GM12878 (cell line): ENCODE measurements at regions not wholly inside any gene's neighbourhood (a gene's known extent, or its start where the extent isn't known, plus 50 kb on each side); places are given as distances from the start of the nearest gene placed in this dataset.

Experiments
- ATAC-seq: fragments of 200-7000 bp; cut with Tn5 transposase; 3 replicates; pipeline ENCODE4 v1.9.1; 2020; ENCODE audit warnings: mild to moderate bottlenecking, moderate library complexity
- BruUV-seq: library from RNA; stranded (reverse); fragments of 400-500 nt; replicated peaks from 2 replicates; lab custom pipeline; 2021; lab: Mats Ljungman, UMichigan
- CTCF ChIA-PET: fragments of 300-600 bp; sonication (Branson Sonifier 250); formaldehyde crosslinking; extraction: SDS; loops from one replicate; lab custom pipeline; 2021; ENCODE audit warnings: inconsistent platforms; lab: Yijun Ruan, JAX
- POLR2A ChIA-PET: fragments of 350-600 bp; formaldehyde crosslinking; extraction: SDS; loops from one replicate; lab custom pipeline; 2021; ENCODE audit warnings: inconsistent platforms; lab: Charles Lee
- RAD21 ChIA-PET: fragments of 300-600 bp; sonication (Branson Sonifier 250); formaldehyde crosslinking; loops from one replicate; lab custom pipeline; 2023; ENCODE audit warnings: antibody characterized with exemption; ENCODE audit not compliant: unreplicated experiment; lab: Charles Lee
- SMC1A ChIA-PET: fragments of 300-600 bp; sonication (Branson Sonifier 250); formaldehyde crosslinking; loops from one replicate; lab custom pipeline; 2023; ENCODE audit not compliant: unreplicated experiment, uncharacterized antibody; lab: Charles Lee
- DNase-seq: peaks from one replicate; pipeline ENCODE4 v3.0.0-alpha.2; 2011; ENCODE audit warnings: low read depth, low spot score
- FAIRE-seq: peaks from 3 replicates; lab custom pipeline; 2011; peaks lifted over from hg19 to GRCh38; lab: Jason Lieb, UNC
- H2AFZ ChIP-seq: 2 replicates; pipeline ENCODE4 v1.6.0; 2011; ENCODE audit warnings: low read depth, low read length, control low read depth; ENCODE audit not compliant: control insufficient read depth
- H3K27ac ChIP-seq: 2 replicates; pipeline ENCODE4 v1.5.1; 2011; ENCODE audit warnings: control low read depth; ENCODE audit not compliant: control insufficient read depth, insufficient read depth
- H3K27me3 ChIP-seq, 2 experiments: replicated peaks in 1 of 2; 2 replicates each; pipeline versions ENCODE4 v1.6.0 to v1.6.1; 2011; ENCODE audit warnings: low read length in 1 of 2; ENCODE audit not compliant: control insufficient read depth in 2 of 2, insufficient read depth in 2 of 2
- H3K36me3 ChIP-seq, 2 experiments: 2 replicates each; pipeline ENCODE4 v1.5.1; 2011; ENCODE audit warnings: low read length in 1 of 2; ENCODE audit not compliant: control insufficient read depth in 2 of 2, insufficient read depth in 2 of 2
- H3K4me1 ChIP-seq: 2 replicates; pipeline ENCODE4 v1.6.1; 2011; ENCODE audit warnings: mild to moderate bottlenecking, low read length, moderate library complexity, mixed read lengths; ENCODE audit not compliant: control insufficient read depth, insufficient read depth
- H3K4me2 ChIP-seq: 2 replicates; pipeline ENCODE4 v1.6.0; 2011; ENCODE audit warnings: control low read depth; ENCODE audit not compliant: control insufficient read depth, insufficient read depth
- H3K4me3 ChIP-seq: fragments of 200-600 bp; sonication (generic); 2 replicates; pipeline ENCODE4 v1.5.1; 2016
- H3K79me2 ChIP-seq: 2 replicates; pipeline ENCODE4 v1.6.0; 2011; ENCODE audit warnings: low read length; ENCODE audit not compliant: control insufficient read depth, insufficient read depth
- H3K9ac ChIP-seq: 2 replicates; pipeline ENCODE4 v1.8.0; 2011; ENCODE audit warnings: low read length, control low read depth, mixed read lengths; ENCODE audit not compliant: control insufficient read depth, insufficient read depth
- H3K9me3 ChIP-seq: replicated peaks from 3 replicates; pipeline ENCODE4 v1.5.1; 2011; ENCODE audit warnings: mild to moderate bottlenecking, low read length; ENCODE audit not compliant: control insufficient read depth, insufficient read depth
- H4K20me1 ChIP-seq: 2 replicates; pipeline ENCODE4 v1.6.0; 2011; ENCODE audit not compliant: control insufficient read depth, insufficient read depth
- ETV6 ChIP-seq, 2 experiments: fragments of 450-650 bp in 1 of 2; IDR thresholded peaks in 1 of 2; conservative IDR thresholded peaks in 1 of 2; 2 replicates each; pipeline ENCODE4 v1.6.1; 2014; ENCODE audit warnings: antibody characterized with exemption in 1 of 2, borderline replicate concordance in 1 of 2, low read depth in 1 of 2, mild to moderate bottlenecking in 1 of 2, moderate library complexity in 1 of 2
- FOS ChIP-seq: IDR thresholded peaks from 3 replicates; pipeline ENCODE4 v1.6.1; 2011; ENCODE audit warnings: borderline replicate concordance; ENCODE audit not compliant: insufficient read length; ENCODE audit errors: extremely low read depth
- NR2F1 ChIP-seq: fragments of 450-650 bp; conservative IDR thresholded peaks from 2 replicates; pipeline ENCODE4 v1.6.1; 2017; ENCODE audit warnings: mild to moderate bottlenecking
- PAX5 ChIP-seq: IDR thresholded peaks from 2 replicates; pipeline ENCODE4 v1.6.1; 2011; ENCODE audit warnings: low read depth, low read length, borderline replicate concordance
- RBBP5 ChIP-seq: fragments of 200-600 bp; sonication (generic); conservative IDR thresholded peaks from 2 replicates; pipeline ENCODE4 v1.6.1; 2016
- RFX5 ChIP-seq: IDR thresholded peaks from 2 replicates; pipeline ENCODE4 v1.6.1; 2011; ENCODE audit warnings: low read depth, low read length, improper control_type of control experiment
- SUPT20H ChIP-seq: IDR thresholded peaks from 2 replicates; pipeline ENCODE4 v1.6.1; 2011; ENCODE audit warnings: low read depth, mild to moderate bottlenecking, low read length, moderate library complexity, borderline replicate concordance; ENCODE audit not compliant: control insufficient read depth
- ZZZ3 ChIP-seq: IDR thresholded peaks from 2 replicates; pipeline ENCODE4 v1.6.1; 2011; ENCODE audit warnings: low read depth; ENCODE audit not compliant: control insufficient read depth, insufficient read length
- WGBS: methylation state at CpG from one replicate; pipeline ENCODE4 v1.1.6; 2016; ENCODE audit warnings: low lambda C conversion rate; ENCODE audit not compliant: insufficient replicate concordance, insufficient coverage; ENCODE audit errors: missing lambda C conversion rate; 5-methylcytosine and 5-hydroxymethylcytosine counted together
- in situ Hi-C: fragments of 300-500 bp; cut with MboI; formaldehyde crosslinking; loops from 9 replicates; pipeline ENCODE4 v1.14.3; 2018; ENCODE audit warnings: mixed read lengths
- intact Hi-C: fragments of 100-400 bp; cut with micrococcal nuclease; formaldehyde crosslinking; loops from one replicate; pipeline ENCODE4 v1.14.2; 2022; ENCODE audit not compliant: unreplicated experiment
- TF ChIP-seq, protein P1 (sequence below): fragments of 450-650 bp; IDR thresholded peaks from 2 replicates; pipeline ENCODE4 v1.6.1; 2017; ENCODE audit warnings: mild to moderate bottlenecking, moderate library complexity
- TF ChIP-seq, protein P2 (sequence below): IDR thresholded peaks from 2 replicates; pipeline ENCODE4 v1.6.1; 2012; ENCODE audit warnings: low read depth, low read length, improper control_type of control experiment
- TF ChIP-seq, protein P3 (sequence below): fragments of 450-650 bp; formaldehyde crosslinking; IDR thresholded peaks from 2 replicates; pipeline ENCODE4 v1.4.0; 2022; ENCODE audit warnings: mild to moderate bottlenecking, moderate library complexity
- TF ChIP-seq, protein P4 (sequence below): fragments of 450-650 bp; IDR thresholded peaks from 2 replicates; pipeline ENCODE4 v1.6.1; 2018; ENCODE audit warnings: mild to moderate bottlenecking, low read depth, moderate library complexity; ENCODE audit not compliant: partially characterized antibody

DNA sequence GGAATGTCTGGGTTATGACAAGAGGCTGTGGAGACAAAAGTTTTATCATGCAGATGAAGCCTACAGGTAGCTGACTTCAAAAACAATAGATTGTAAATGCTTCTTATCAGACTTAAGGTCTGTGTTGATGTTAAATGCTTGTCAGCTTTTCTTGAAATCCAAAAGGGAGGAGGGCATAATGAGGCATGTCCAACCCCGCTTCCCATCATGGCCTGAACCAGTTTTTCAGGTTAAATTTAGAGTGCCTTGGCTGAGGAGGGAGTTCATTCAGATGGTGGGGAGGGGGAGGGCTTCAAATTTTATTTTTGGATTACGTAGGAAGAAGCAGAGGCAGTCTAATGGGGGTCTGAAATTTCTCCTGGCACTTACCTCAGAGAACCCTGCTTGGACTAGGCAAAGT, 207.7 kb upstream of the HDX start:
- Histone ChIP-seq H3K36me3 (no peaks in the 10 kb centered on the region), H3K9me3 (no peaks in the 10 kb centered on the region), H3K79me2 (no peaks in the 10 kb centered on the region), H4K20me1 (no peaks in the 10 kb centered on the region), H3K4me2 (no peak overlapping the region), H3K4me1 (no peaks in the 10 kb centered on the region), H3K27ac (no peak overlapping the region), H3K9ac (no peak overlapping the region), H2AFZ (no peak overlapping the region), H3K27me3 (no peaks in the 10 kb centered on the region), H3K4me3 (no peak overlapping the region)
- FAIRE-seq (no peak), DNase-seq (no peak), ATAC-seq (no peak)
- POLR2A ChIA-PET: no interaction called here
- SMC1A ChIA-PET: no interaction called here
- intact Hi-C loops (no loop called here), in situ Hi-C loops (no loop called here)
- RAD21 ChIA-PET: no interaction called here
- CTCF ChIA-PET: no interaction called here
- 0% methylated on average over 2 of the region's 2 CpGs for WGBS
- no TSS peak for BruUV-seq
- TF ChIP-seq FOS (no peak), ETV6 (conservative IDR thresholded peaks at IDR 0.05 in 1 of 2, IDR thresholded peaks at IDR 0.05 in 1 of 2; ENCODE audit: borderline replicate concordance in 1 of 2, low read depth in 1 of 2) (no peak), SUPT20H (no peak), ZZZ3 (no peak), PAX5 (no peak), RFX5 (no peak), RBBP5 (no peak), NR2F1 (no peak)
- TF ChIP-seq, protein P1, sequence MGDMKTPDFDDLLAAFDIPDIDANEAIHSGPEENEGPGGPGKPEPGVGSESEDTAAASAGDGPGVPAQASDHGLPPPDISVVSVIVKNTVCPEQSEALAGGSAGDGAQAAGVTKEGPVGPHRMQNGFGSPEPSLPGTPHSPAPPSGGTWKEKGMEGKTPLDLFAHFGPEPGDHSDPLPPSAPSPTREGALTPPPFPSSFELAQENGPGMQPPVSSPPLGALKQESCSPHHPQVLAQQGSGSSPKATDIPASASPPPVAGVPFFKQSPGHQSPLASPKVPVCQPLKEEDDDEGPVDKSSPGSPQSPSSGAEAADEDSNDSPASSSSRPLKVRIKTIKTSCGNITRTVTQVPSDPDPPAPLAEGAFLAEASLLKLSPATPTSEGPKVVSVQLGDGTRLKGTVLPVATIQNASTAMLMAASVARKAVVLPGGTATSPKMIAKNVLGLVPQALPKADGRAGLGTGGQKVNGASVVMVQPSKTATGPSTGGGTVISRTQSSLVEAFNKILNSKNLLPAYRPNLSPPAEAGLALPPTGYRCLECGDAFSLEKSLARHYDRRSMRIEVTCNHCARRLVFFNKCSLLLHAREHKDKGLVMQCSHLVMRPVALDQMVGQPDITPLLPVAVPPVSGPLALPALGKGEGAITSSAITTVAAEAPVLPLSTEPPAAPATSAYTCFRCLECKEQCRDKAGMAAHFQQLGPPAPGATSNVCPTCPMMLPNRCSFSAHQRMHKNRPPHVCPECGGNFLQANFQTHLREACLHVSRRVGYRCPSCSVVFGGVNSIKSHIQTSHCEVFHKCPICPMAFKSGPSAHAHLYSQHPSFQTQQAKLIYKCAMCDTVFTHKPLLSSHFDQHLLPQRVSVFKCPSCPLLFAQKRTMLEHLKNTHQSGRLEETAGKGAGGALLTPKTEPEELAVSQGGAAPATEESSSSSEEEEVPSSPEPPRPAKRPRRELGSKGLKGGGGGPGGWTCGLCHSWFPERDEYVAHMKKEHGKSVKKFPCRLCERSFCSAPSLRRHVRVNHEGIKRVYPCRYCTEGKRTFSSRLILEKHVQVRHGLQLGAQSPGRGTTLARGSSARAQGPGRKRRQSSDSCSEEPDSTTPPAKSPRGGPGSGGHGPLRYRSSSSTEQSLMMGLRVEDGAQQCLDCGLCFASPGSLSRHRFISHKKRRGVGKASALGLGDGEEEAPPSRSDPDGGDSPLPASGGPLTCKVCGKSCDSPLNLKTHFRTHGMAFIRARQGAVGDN: no peak
- TF ChIP-seq, protein P2, sequence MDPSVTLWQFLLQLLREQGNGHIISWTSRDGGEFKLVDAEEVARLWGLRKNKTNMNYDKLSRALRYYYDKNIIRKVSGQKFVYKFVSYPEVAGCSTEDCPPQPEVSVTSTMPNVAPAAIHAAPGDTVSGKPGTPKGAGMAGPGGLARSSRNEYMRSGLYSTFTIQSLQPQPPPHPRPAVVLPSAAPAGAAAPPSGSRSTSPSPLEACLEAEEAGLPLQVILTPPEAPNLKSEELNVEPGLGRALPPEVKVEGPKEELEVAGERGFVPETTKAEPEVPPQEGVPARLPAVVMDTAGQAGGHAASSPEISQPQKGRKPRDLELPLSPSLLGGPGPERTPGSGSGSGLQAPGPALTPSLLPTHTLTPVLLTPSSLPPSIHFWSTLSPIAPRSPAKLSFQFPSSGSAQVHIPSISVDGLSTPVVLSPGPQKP: no peak
- TF ChIP-seq, protein P3, sequence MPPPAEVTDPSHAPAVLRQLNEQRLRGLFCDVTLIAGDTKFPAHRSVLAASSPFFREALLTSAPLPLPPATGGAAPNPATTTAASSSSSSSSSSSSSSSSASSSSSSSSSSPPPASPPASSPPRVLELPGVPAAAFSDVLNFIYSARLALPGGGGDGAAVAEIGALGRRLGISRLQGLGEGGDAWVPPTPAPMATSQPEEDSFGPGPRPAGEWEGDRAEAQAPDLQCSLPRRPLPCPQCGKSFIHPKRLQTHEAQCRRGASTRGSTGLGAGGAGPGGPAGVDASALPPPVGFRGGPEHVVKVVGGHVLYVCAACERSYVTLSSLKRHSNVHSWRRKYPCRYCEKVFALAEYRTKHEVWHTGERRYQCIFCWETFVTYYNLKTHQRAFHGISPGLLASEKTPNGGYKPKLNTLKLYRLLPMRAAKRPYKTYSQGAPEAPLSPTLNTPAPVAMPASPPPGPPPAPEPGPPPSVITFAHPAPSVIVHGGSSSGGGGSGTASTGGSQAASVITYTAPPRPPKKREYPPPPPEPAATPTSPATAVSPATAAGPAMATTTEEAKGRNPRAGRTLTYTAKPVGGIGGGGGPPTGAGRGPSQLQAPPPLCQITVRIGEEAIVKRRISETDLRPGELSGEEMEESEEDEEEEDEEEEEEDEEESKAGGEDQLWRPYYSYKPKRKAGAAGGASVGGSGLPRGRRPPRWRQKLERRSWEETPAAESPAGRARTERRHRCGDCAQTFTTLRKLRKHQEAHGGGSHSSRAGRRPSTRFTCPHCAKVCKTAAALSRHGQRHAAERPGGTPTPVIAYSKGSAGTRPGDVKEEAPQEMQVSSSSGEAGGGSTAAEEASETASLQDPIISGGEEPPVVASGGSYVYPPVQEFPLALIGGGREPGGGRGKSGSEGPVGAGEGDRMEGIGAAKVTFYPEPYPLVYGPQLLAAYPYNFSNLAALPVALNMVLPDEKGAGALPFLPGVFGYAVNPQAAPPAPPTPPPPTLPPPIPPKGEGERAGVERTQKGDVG (CRISPR knock-in tag): no peak
- TF ChIP-seq, protein P4, sequence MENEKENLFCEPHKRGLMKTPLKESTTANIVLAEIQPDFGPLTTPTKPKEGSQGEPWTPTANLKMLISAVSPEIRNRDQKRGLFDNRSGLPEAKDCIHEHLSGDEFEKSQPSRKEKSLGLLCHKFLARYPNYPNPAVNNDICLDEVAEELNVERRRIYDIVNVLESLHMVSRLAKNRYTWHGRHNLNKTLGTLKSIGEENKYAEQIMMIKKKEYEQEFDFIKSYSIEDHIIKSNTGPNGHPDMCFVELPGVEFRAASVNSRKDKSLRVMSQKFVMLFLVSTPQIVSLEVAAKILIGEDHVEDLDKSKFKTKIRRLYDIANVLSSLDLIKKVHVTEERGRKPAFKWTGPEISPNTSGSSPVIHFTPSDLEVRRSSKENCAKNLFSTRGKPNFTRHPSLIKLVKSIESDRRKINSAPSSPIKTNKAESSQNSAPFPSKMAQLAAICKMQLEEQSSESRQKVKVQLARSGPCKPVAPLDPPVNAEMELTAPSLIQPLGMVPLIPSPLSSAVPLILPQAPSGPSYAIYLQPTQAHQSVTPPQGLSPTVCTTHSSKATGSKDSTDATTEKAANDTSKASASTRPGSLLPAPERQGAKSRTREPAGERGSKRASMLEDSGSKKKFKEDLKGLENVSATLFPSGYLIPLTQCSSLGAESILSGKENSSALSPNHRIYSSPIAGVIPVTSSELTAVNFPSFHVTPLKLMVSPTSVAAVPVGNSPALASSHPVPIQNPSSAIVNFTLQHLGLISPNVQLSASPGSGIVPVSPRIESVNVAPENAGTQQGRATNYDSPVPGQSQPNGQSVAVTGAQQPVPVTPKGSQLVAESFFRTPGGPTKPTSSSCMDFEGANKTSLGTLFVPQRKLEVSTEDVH: no peak
